ENCODE measurements at regions not wholly inside any gene's neighbourhood (a gene's known extent, or its start where the extent isn't known, plus 50 kb on each side); places are given as distances from the start of the nearest gene placed in this dataset.
"Not testable (repeated sequence)": the region's sequence is repeated elsewhere in the genome, so short reads cannot be mapped to it uniquely, and the experiment has no call there.

- Histone ChIP-seq H3K27ac (ENCODE audit: low read depth, low read length) (no peak overlapping the region), H3K36me3 (ENCODE audit: low read length) (no peaks in the 10 kb centered on the region), H3K79me2 (ENCODE audit: insufficient read depth, low read length) (no peaks in the 10 kb centered on the region), H3K4me2 (ENCODE audit: low read depth, low read length, poor library complexity, severe bottlenecking) (no peak overlapping the region), H3K9ac (ENCODE audit: low read length) (no peak overlapping the region), H2AFZ (ENCODE audit: low read depth, low read length, severe bottlenecking) (no peak overlapping the region), H3K27me3 (ENCODE audit: low read length) (no peaks in the 10 kb centered on the region), H4K20me1 (ENCODE audit: low read depth, low read length) (no peaks in the 10 kb centered on the region), H3K9me3 (ENCODE audit: insufficient read depth, low read length) (peaks cover 12% of the 10 kb centered on the region; the same call in 1 of the 2 replicates), H3K9me2 (replicated peaks; ENCODE audit: insufficient read depth, low read length) (no peaks in the 10 kb centered on the region; the same call in 1 of the 2 replicates), H3F3A (ENCODE audit: insufficient read depth) (no peaks in the 10 kb centered on the region), H3K4me3 (ENCODE audit: insufficient read depth, low read length, poor library complexity, severe bottlenecking) (no peak overlapping the region)
- TF ChIP-seq EZH2phosphoT487 (conservative IDR thresholded peaks at IDR 0.05; ENCODE audit: low read length) (no peak), CTCF (IDR thresholded peaks at IDR 0.05; ENCODE audit: insufficient read depth, low read length, poor library complexity, severe bottlenecking) (no peak)
Observed at GRCh38 chr18:38747153-38747552, 1181.6 kb upstream of the CELF4 start.

DNA sequence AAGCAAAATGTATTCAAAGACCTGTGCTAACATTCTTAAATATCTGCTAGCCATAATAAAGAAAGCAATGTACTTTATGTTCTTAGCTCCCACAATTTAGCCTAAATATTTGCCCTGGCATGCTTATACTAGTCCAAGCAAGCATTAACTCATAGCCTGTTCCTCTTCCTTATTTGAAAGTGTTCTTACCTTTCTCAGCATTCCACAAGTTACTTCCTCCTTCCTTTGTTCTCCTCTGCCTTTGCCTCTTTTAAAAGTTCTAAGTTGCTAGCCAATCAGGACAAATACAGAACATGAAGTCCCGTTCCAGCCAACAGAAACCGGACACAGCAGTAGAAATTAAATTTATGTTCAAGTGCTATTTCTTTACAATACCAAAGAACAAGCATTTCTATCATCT, 1154.6 kb upstream of the CELF4 start:
- H3K27ac ChIP-seq (ENCODE audit: low read depth, low read length); H3F3A ChIP-seq (ENCODE audit: insufficient read depth); H3K27me3 ChIP-seq (ENCODE audit: low read length); H3K9me3 ChIP-seq (ENCODE audit: insufficient read depth, low read length); H3K36me3 ChIP-seq (ENCODE audit: low read length); H2AFZ ChIP-seq (ENCODE audit: low read depth, low read length, severe bottlenecking); H4K20me1 ChIP-seq (ENCODE audit: low read depth, low read length); H3K4me2 ChIP-seq (ENCODE audit: low read depth, low read length, poor library complexity, severe bottlenecking); H3K9ac ChIP-seq (ENCODE audit: low read length); H3K79me2 ChIP-seq (ENCODE audit: insufficient read depth, low read length); H3K9me2 ChIP-seq (replicated peaks; ENCODE audit: insufficient read depth, low read length); H3K4me3 ChIP-seq (ENCODE audit: insufficient read depth, low read length, poor library complexity, severe bottlenecking): not testable (repeated sequence)

GRCh38 chr18:38718365-38718901, 1152.8 kb upstream of the CELF4 start:
- no peak overlapping the region for H3K4me3 ChIP-seq (ENCODE audit: insufficient read depth, low read length, poor library complexity, severe bottlenecking)
- H3F3A ChIP-seq (ENCODE audit: insufficient read depth): no peaks in the 10 kb centered on the region
- no peaks in the 10 kb centered on the region for H4K20me1 ChIP-seq (ENCODE audit: low read depth, low read length)
- H3K79me2 ChIP-seq (ENCODE audit: insufficient read depth, low read length): no peaks in the 10 kb centered on the region
- no peak overlapping the region for H2AFZ ChIP-seq (ENCODE audit: low read depth, low read length, severe bottlenecking)
- H3K9me3 ChIP-seq (ENCODE audit: insufficient read depth, low read length): no peaks in the 10 kb centered on the region
- no peaks in the 10 kb centered on the region for H3K27me3 ChIP-seq (ENCODE audit: low read length)
- TF ChIP-seq EZH2phosphoT487 (conservative IDR thresholded peaks at IDR 0.05; ENCODE audit: low read length): no peak
- TF ChIP-seq CTCF (IDR thresholded peaks at IDR 0.05; ENCODE audit: insufficient read depth, low read length, poor library complexity, severe bottlenecking): no peak
- no peak overlapping the region for H3K4me2 ChIP-seq (ENCODE audit: low read depth, low read length, poor library complexity, severe bottlenecking)
- no peak overlapping the region for H3K9ac ChIP-seq (ENCODE audit: low read length)
- H3K9me2 ChIP-seq (replicated peaks; ENCODE audit: insufficient read depth, low read length): no peaks in the 10 kb centered on the region
- no peaks in the 10 kb centered on the region for H3K36me3 ChIP-seq (ENCODE audit: low read length)
- H3K27ac ChIP-seq (ENCODE audit: low read depth, low read length): no peak overlapping the region

- H3K27me3 ChIP-seq (ENCODE audit: low read length): no peaks in the 10 kb centered on the region
- no peaks in the 10 kb centered on the region for H3F3A ChIP-seq (ENCODE audit: insufficient read depth)
- no peak overlapping the region for H3K4me2 ChIP-seq (ENCODE audit: low read depth, low read length, poor library complexity, severe bottlenecking)
- H3K9me3 ChIP-seq (ENCODE audit: insufficient read depth, low read length): no peaks in the 10 kb centered on the region
- no peak overlapping the region for H2AFZ ChIP-seq (ENCODE audit: low read depth, low read length, severe bottlenecking)
- no peaks in the 10 kb centered on the region for H4K20me1 ChIP-seq (ENCODE audit: low read depth, low read length)
- H3K9ac ChIP-seq (ENCODE audit: low read length): no peak overlapping the region
- no peaks in the 10 kb centered on the region for H3K79me2 ChIP-seq (ENCODE audit: insufficient read depth, low read length)
- no peaks in the 10 kb centered on the region for H3K36me3 ChIP-seq (ENCODE audit: low read length)
- no peak overlapping the region for H3K4me3 ChIP-seq (ENCODE audit: insufficient read depth, low read length, poor library complexity, severe bottlenecking)
- H3K27ac ChIP-seq (ENCODE audit: low read depth, low read length): no peak overlapping the region
- no peak for TF ChIP-seq EZH2phosphoT487 (conservative IDR thresholded peaks at IDR 0.05; ENCODE audit: low read length)
- TF ChIP-seq CTCF (IDR thresholded peaks at IDR 0.05; ENCODE audit: insufficient read depth, low read length, poor library complexity, severe bottlenecking): no peak
- no peaks in the 10 kb centered on the region for H3K9me2 ChIP-seq (replicated peaks; ENCODE audit: insufficient read depth, low read length)
Observed at GRCh38 chr18:38709122-38709521, 1143.5 kb upstream of the CELF4 start.

All from SU-DHL-6 (cell line).